ENCODE measurements at regions not wholly inside any gene's neighbourhood (a gene's known extent, or its start where the extent isn't known, plus 50 kb on each side); places are given as distances from the start of the nearest gene placed in this dataset.

GRCh38 chr12:94781835-94782234, 131.5 kb upstream of the TMCC3 start:
- DNase-seq, result no peak

GRCh38 chr12:94779485-94779884, 129.1 kb upstream of the TMCC3 start:
- DNase-seq, result peak; percentile 97

GRCh38 chr12:94777936-94778335, 127.6 kb upstream of the TMCC3 start:
- DNase-seq, result no peak

GRCh38 chr12:94775710-94776109, 125.4 kb upstream of the TMCC3 start:
- DNase-seq, result no peak

GRCh38 chr12:94771741-94772140, 121.4 kb upstream of the TMCC3 start:
- no peak for DNase-seq

GRCh38 chr12:94771199-94771598, 120.8 kb upstream of the TMCC3 start:
- no peak for DNase-seq

GRCh38 chr12:94770791-94771190, 120.4 kb upstream of the TMCC3 start:
- DNase-seq, result no peak

- no peak for DNase-seq
Measured at GRCh38 chr12:94769776-94770759, 119.7 kb upstream of the TMCC3 start.

- DNase-seq, result no peak
Measured at GRCh38 chr12:94769047-94769420, 118.7 kb upstream of the TMCC3 start.

GRCh38 chr12:94768398-94769046, 118.2 kb upstream of the TMCC3 start:
- no peak for DNase-seq

GRCh38 chr12:94767956-94768355, 117.6 kb upstream of the TMCC3 start:
- DNase-seq, result peak; percentile 23

GRCh38 chr12:94766397-94766796, 116.0 kb upstream of the TMCC3 start:
- no peak for DNase-seq

- DNase-seq, result no peak
Measured at GRCh38 chr12:94763462-94763861, 113.1 kb upstream of the TMCC3 start.

- no peak for DNase-seq
Measured at GRCh38 chr12:94762943-94763342, 112.6 kb upstream of the TMCC3 start.

- DNase-seq, result no peak
Measured at GRCh38 chr12:94762259-94762942, 112.0 kb upstream of the TMCC3 start.

GRCh38 chr12:94761559-94761958, 111.2 kb upstream of the TMCC3 start:
- DNase-seq, result peak; percentile 78

GRCh38 chr12:94760786-94761185, 110.4 kb upstream of the TMCC3 start:
- DNase-seq, result no peak

- no peak for DNase-seq
Measured at GRCh38 chr12:94756789-94757188, 106.4 kb upstream of the TMCC3 start.

- DNase-seq, result no peak
Measured at GRCh38 chr12:94755598-94755997, 105.2 kb upstream of the TMCC3 start.

- DNase-seq, result no peak
Measured at GRCh38 chr12:94754653-94755052, 104.3 kb upstream of the TMCC3 start.

GRCh38 chr12:94753036-94753679, 102.8 kb upstream of the TMCC3 start:
- DNase-seq, result no peak

- DNase-seq, result no peak
Measured at GRCh38 chr12:94750864-94751263, 100.5 kb upstream of the TMCC3 start.

- DNase-seq, result no peak
Measured at GRCh38 chr12:94749890-94750289, 99.5 kb upstream of the TMCC3 start.

Data from fibroblast of skin of scalp (primary cell).